Bronchial epithelial cell (primary cell): ENCODE measurements at regions not wholly inside any gene's neighbourhood (a gene's known extent, or its start where the extent isn't known, plus 50 kb on each side); places are given as distances from the start of the nearest gene placed in this dataset.
"Not testable (repeated sequence)": the region's sequence is repeated elsewhere in the genome, so short reads cannot be mapped to it uniquely, and the experiment has no call there.

Source experiments
- DNase-seq: peaks from one replicate; pipeline ENCODE4 v3.0.0-alpha.2; 2010; ENCODE audit warnings: low read depth
- FAIRE-seq: peaks from 2 replicates; lab custom pipeline; 2011; peaks lifted over from hg19 to GRCh38; lab: Jason Lieb, UNC
- H3K27me3 ChIP-seq: 2 replicates; pipeline ENCODE4 v1.5.1; 2011; ENCODE audit warnings: low read length; ENCODE audit not compliant: control insufficient read depth, insufficient read depth
- H3K36me3 ChIP-seq: 2 replicates; pipeline ENCODE4 v1.5.1; 2011; ENCODE audit warnings: low read length; ENCODE audit not compliant: control insufficient read depth, insufficient read depth
- H3K4me3 ChIP-seq: 2 replicates; pipeline ENCODE4 v1.5.1; 2011; ENCODE audit warnings: mild to moderate bottlenecking, low read depth, low read length, control low read depth
- CTCF ChIP-seq: IDR thresholded peaks from 2 replicates; pipeline ENCODE4 v1.5.1; 2011; ENCODE audit warnings: mild to moderate bottlenecking, moderate library complexity, low read length, control low read depth, inconsistent platforms; ENCODE audit not compliant: insufficient read depth, severe bottlenecking

- H3K27me3 ChIP-seq: no peaks in the 10 kb centered on the region
- DNase-seq: no peak
- no peaks in the 10 kb centered on the region for H3K36me3 ChIP-seq
- TF ChIP-seq CTCF: no peak
- no peak overlapping the region for H3K4me3 ChIP-seq
- no peak for FAIRE-seq
Measured at GRCh38 chr5:9765419-9766140, 135.4 kb upstream of the TAS2R1 start.

GRCh38 chr5:9761706-9762105, 131.6 kb upstream of the TAS2R1 start:
- no peak for TF ChIP-seq CTCF

GRCh38 chr5:9752670-9753069, 122.5 kb upstream of the TAS2R1 start:
- not testable (repeated sequence) for FAIRE-seq, H3K27me3 ChIP-seq

More at GRCh38 chr5:9761706-9762105, 131.6 kb upstream of the TAS2R1 start:
- no peaks in the 10 kb centered on the region for H3K36me3 ChIP-seq
- no peak overlapping the region for H3K4me3 ChIP-seq
- FAIRE-seq (no peak), DNase-seq (no peak)
- H3K27me3 ChIP-seq: no peaks in the 10 kb centered on the region

GRCh38 chr5:9743507-9743906, 113.4 kb upstream of the TAS2R1 start:
- no peak for FAIRE-seq

More at GRCh38 chr5:9752670-9753069, 122.5 kb upstream of the TAS2R1 start:
- not testable (repeated sequence) for H3K4me3 ChIP-seq, H3K36me3 ChIP-seq, DNase-seq

GRCh38 chr5:9742848-9743247, 112.7 kb upstream of the TAS2R1 start:
- no peaks in the 10 kb centered on the region for H3K36me3 ChIP-seq
- no peak for TF ChIP-seq CTCF
- FAIRE-seq: no peak

More at GRCh38 chr5:9743507-9743906, 113.4 kb upstream of the TAS2R1 start:
- no peak for DNase-seq
- no peak for TF ChIP-seq CTCF
- Histone ChIP-seq H3K36me3 (no peaks in the 10 kb centered on the region), H3K4me3 (no peak overlapping the region), H3K27me3 (no peaks in the 10 kb centered on the region)

GRCh38 chr5:9739135-9739534, 109.0 kb upstream of the TAS2R1 start:
- FAIRE-seq (no peak), DNase-seq (no peak)
- no peak for TF ChIP-seq CTCF
- Histone ChIP-seq H3K36me3 (no peaks in the 10 kb centered on the region), H3K27me3 (no peaks in the 10 kb centered on the region), H3K4me3 (no peak overlapping the region)

More at GRCh38 chr5:9742848-9743247, 112.7 kb upstream of the TAS2R1 start:
- H3K4me3 ChIP-seq: no peak overlapping the region
- DNase-seq: no peak
- H3K27me3 ChIP-seq: no peaks in the 10 kb centered on the region
